Nephron progenitor cell (in vitro differentiated cells): ENCODE measurements at regions not wholly inside any gene's neighbourhood (a gene's known extent, or its start where the extent isn't known, plus 50 kb on each side); places are given as distances from the start of the nearest gene placed in this dataset.

Source experiments
- DNase-seq: peaks from one replicate; pipeline ENCODE4 v3.0.0; 2021
- H3K27ac Mint-ChIP-seq: 2 replicates; pipeline ENCODE4 v1.8.0; 2021; ENCODE audit warnings: mild to moderate bottlenecking, moderate library complexity, mixed read lengths
- H3K27me3 Mint-ChIP-seq: 2 replicates; pipeline ENCODE4 v1.8.0; 2021; ENCODE audit warnings: mild to moderate bottlenecking, low read depth, mixed read lengths; ENCODE audit not compliant: poor library complexity
- H3K36me3 Mint-ChIP-seq: 2 replicates; pipeline ENCODE4 v1.8.0; 2021; ENCODE audit warnings: low read depth, mixed read lengths
- H3K4me1 Mint-ChIP-seq: 2 replicates; pipeline ENCODE4 v1.8.0; 2021; ENCODE audit warnings: mixed read lengths
- H3K4me3 Mint-ChIP-seq: 2 replicates; pipeline ENCODE4 v1.8.0; 2021; ENCODE audit warnings: mild to moderate bottlenecking, moderate library complexity, mixed read lengths
- H3K9me3 Mint-ChIP-seq: 2 replicates; pipeline ENCODE4 v1.8.0; 2021; ENCODE audit warnings: mild to moderate bottlenecking, moderate library complexity, mixed read lengths
- TF ChIP-seq, protein P1 (sequence below): fragments of 200-600 bp; sonication (generic); IDR thresholded peaks from 2 replicates; pipeline ENCODE4 v1.5.0; 2021; ENCODE audit warnings: antibody characterized with exemption

DNA sequence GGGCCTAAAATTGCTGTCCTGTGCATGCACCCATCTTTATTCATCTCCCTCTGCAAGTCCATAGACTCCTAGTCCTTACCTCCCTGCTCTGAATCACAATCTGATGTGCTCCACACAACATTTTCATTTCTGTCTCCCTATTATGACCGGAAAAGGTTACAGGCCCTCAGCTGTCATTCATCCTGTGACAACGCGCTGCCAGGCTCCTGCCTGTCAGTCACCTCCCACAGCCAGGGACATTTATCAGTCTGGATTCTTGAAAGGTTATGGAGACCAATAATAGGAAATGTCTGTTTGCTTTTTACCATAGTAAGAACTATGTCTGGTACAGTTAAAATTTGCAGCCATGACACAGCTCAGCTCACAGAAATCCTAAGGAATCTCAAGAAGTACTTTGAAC is 197.1 kb downstream of the RDH14 start:
- Mint-ChIP-seq H3K4me3 (no peak overlapping the region), H3K27ac (no peak overlapping the region), H3K4me1 (no peaks in the 10 kb centered on the region), H3K36me3 (no peaks in the 10 kb centered on the region), H3K9me3 (no peaks in the 10 kb centered on the region), H3K27me3 (peaks cover 8% of the 10 kb centered on the region)
- TF ChIP-seq, protein P1, sequence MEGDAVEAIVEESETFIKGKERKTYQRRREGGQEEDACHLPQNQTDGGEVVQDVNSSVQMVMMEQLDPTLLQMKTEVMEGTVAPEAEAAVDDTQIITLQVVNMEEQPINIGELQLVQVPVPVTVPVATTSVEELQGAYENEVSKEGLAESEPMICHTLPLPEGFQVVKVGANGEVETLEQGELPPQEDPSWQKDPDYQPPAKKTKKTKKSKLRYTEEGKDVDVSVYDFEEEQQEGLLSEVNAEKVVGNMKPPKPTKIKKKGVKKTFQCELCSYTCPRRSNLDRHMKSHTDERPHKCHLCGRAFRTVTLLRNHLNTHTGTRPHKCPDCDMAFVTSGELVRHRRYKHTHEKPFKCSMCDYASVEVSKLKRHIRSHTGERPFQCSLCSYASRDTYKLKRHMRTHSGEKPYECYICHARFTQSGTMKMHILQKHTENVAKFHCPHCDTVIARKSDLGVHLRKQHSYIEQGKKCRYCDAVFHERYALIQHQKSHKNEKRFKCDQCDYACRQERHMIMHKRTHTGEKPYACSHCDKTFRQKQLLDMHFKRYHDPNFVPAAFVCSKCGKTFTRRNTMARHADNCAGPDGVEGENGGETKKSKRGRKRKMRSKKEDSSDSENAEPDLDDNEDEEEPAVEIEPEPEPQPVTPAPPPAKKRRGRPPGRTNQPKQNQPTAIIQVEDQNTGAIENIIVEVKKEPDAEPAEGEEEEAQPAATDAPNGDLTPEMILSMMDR, result no peak
- no peak for DNase-seq

DNA sequence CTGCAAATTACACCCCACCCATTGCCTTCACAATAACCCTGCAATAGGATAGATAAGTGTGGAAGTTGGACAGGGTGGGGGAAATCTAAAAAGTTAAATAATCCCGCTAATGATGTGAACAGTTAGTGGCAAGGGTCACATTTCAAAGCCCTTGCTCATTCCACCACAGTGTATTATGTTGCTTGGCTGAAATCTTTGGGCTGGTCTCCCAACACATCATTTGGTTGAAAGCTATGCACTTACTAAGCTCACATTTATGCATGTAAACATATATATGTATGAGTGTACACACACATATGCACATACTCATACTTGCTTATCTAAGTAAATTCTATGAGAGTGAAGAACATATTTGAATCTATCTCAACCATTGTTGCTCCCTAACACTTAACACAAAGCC is 197.8 kb downstream of the RDH14 start:
- TF ChIP-seq, protein P1, result no peak
- H3K27ac Mint-ChIP-seq, result no peak overlapping the region
- no peak overlapping the region for H3K4me3 Mint-ChIP-seq
- no peak for DNase-seq
- H3K9me3 Mint-ChIP-seq, result no peaks in the 10 kb centered on the region
- H3K36me3 Mint-ChIP-seq, result no peaks in the 10 kb centered on the region
- peaks cover 8% of the 10 kb centered on the region for H3K27me3 Mint-ChIP-seq
- H3K4me1 Mint-ChIP-seq, result no peaks in the 10 kb centered on the region

DNA sequence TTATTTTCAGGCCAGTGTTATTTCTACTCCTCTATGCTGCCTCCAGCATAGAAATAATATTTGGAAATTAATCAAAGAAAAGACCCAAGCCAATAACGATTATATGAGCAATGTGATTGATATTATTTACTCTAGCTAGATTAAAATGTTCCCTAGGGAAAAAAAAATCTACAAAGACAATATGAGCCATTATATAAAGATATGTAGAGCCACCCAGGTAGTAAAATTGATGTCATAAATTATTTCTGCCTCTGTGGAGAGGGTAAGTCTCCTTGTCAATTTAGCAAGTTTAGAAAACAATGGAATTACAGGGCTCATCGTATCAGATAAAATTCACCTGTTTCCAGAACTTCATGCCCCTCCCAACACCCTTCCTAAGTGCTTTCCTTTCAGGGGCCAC is 202.9 kb downstream of the RDH14 start:
- Mint-ChIP-seq H3K27me3 (peaks cover 7% of the 10 kb centered on the region), H3K4me3 (no peak overlapping the region), H3K9me3 (no peaks in the 10 kb centered on the region), H3K27ac (no peak overlapping the region), H3K4me1 (no peaks in the 10 kb centered on the region), H3K36me3 (no peaks in the 10 kb centered on the region)
- TF ChIP-seq, protein P1, result no peak
- no peak for DNase-seq

DNA sequence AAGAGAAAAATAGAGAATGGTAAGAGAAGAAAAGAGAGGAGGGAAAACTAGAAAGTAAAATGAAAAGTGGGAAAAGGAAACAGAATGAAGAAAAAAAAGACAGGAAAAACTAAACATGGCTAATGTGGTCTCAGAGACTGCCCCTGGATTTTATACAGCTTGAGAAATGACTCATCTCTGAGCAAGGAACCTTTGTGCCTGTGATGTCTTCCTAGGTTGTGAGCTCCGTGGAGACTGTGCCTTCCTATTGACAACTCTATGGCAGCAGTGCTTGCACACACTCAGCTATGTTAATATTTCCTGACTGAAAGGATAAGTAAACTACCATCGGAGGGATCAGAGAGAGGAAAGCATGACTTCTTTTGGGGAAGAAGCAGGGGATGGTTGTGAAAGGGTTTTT is 203.8 kb downstream of the RDH14 start:
- H3K27ac Mint-ChIP-seq, result no peak overlapping the region
- H3K36me3 Mint-ChIP-seq, result no peaks in the 10 kb centered on the region
- H3K9me3 Mint-ChIP-seq, result no peaks in the 10 kb centered on the region

DNA sequence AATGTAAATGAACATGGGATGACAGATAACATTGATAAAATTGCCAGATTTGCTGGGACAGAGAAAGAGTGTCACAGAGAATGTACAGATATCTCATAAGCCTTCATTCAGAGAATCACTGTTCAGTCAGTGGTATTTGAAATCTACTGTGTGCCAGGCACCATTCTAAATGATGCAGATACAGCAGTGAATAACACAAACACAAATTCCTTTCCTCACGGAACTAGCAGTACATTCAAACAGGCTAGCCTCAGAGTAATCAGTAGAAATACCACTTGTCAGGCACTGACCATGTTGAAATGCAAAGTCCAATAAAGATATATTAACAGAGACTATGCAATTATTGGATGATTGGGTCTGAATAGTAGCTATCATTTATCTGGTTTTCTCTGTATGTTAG is 211.0 kb downstream of the RDH14 start:
- TF ChIP-seq, protein P1, result no peak
- H3K36me3 Mint-ChIP-seq, result no peaks in the 10 kb centered on the region
- H3K27ac Mint-ChIP-seq, result no peak overlapping the region
- DNase-seq, result no peak
- H3K4me3 Mint-ChIP-seq, result no peak overlapping the region
- peaks cover 11% of the 10 kb centered on the region for H3K27me3 Mint-ChIP-seq
- no peaks in the 10 kb centered on the region for H3K9me3 Mint-ChIP-seq
- peaks cover 5% of the 10 kb centered on the region for H3K4me1 Mint-ChIP-seq

More for the DNA sequence above, 203.8 kb downstream of the RDH14 start:
- Mint-ChIP-seq H3K4me3 (no peak overlapping the region), H3K4me1 (no peaks in the 10 kb centered on the region), H3K27me3 (peaks cover 3% of the 10 kb centered on the region)
- DNase-seq, result no peak
- TF ChIP-seq, protein P1, result no peak

DNA sequence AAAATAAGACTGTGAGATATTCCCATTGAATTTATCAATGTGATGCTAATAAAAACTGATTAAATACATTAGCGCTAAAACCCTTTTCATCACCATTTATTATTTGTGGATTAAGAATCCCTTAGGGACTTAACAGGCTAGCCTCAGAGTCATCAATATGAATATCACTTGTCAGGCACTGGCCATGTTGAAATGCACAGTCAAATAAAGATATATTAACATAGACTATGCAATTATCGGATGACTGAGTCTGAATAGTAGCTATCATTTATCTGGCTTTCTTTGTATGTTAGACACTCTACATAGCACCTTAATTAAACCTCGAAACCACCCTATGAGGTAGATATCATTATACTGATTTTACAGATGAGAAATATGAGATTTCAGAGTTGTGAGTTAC is 213.6 kb downstream of the RDH14 start:
- Mint-ChIP-seq H3K27me3 (peaks cover 7% of the 10 kb centered on the region), H3K4me3 (no peak overlapping the region), H3K27ac (no peak overlapping the region), H3K4me1 (peaks cover 5% of the 10 kb centered on the region), H3K9me3 (no peaks in the 10 kb centered on the region), H3K36me3 (no peaks in the 10 kb centered on the region)
- TF ChIP-seq, protein P1, result no peak
- no peak for DNase-seq
